Hepatocyte (in vitro differentiated cells): ENCODE measurements at regions not wholly inside any gene's neighbourhood (a gene's known extent, or its start where the extent isn't known, plus 50 kb on each side); places are given as distances from the start of the nearest gene placed in this dataset.

Experiments used
- DNase-seq: peaks from one replicate; pipeline ENCODE4 v3.0.0-alpha.2; 2016; ENCODE audit warnings: low spot score
- H2AFZ ChIP-seq: fragments of 200-600 bp; sonication (generic); 2 replicates; pipeline ENCODE4 v1.6.0; 2016; ENCODE audit warnings: antibody characterized with exemption, mild to moderate bottlenecking
- H3K27ac ChIP-seq: fragments of 200-600 bp; sonication (generic); 2 replicates; pipeline ENCODE4 v1.5.1; 2016; ENCODE audit warnings: mild to moderate bottlenecking
- H3K27me3 ChIP-seq: fragments of 200-600 bp; sonication (generic); 2 replicates; pipeline ENCODE4 v1.6.1; 2016
- H3K36me3 ChIP-seq: fragments of 200-600 bp; sonication (generic); replicated peaks from 2 replicates; pipeline ENCODE4 v1.5.1; 2016; ENCODE audit warnings: low read depth; ENCODE audit not compliant: insufficient read depth
- H3K4me1 ChIP-seq: fragments of 200-600 bp; sonication (generic); 2 replicates; pipeline ENCODE4 v1.5.1; 2016; ENCODE audit warnings: mild to moderate bottlenecking, moderate library complexity; ENCODE audit not compliant: insufficient read depth
- H3K4me2 ChIP-seq: fragments of 200-600 bp; sonication (generic); 2 replicates; pipeline ENCODE4 v1.6.0; 2016
- H3K4me3 ChIP-seq: fragments of 200-600 bp; sonication (generic); 2 replicates; pipeline ENCODE4 v1.5.1; 2016; ENCODE audit warnings: mild to moderate bottlenecking
- H3K79me2 ChIP-seq: fragments of 200-600 bp; sonication (generic); 2 replicates; pipeline ENCODE4 v1.6.0; 2017; ENCODE audit warnings: mild to moderate bottlenecking
- H3K9me2 ChIP-seq: fragments of 200-600 bp; sonication (generic); replicated peaks from 2 replicates; pipeline ENCODE4 v1.6.0; 2017; ENCODE audit warnings: mild to moderate bottlenecking; ENCODE audit not compliant: insufficient read depth
- H3K9me3 ChIP-seq: fragments of 200-600 bp; sonication (generic); 2 replicates; pipeline ENCODE4 v1.5.1; 2016; ENCODE audit warnings: low read depth, mild to moderate bottlenecking
- H4K20me1 ChIP-seq: fragments of 200-600 bp; sonication (generic); 2 replicates; pipeline ENCODE4 v1.6.0; 2016; ENCODE audit warnings: mild to moderate bottlenecking; ENCODE audit not compliant: insufficient read depth, poor library complexity, severe bottlenecking
- EZH2 ChIP-seq: fragments of 200-600 bp; sonication (generic); IDR thresholded peaks from 2 replicates; pipeline ENCODE4 v1.6.1; 2016; ENCODE audit warnings: antibody characterized with exemption, mild to moderate bottlenecking, borderline replicate concordance
- EZH2phosphoT487 ChIP-seq: fragments of 200-600 bp; sonication (generic); IDR thresholded peaks from one replicate; pipeline ENCODE4 v1.6.1; 2018; ENCODE audit warnings: antibody characterized with exemption, mild to moderate bottlenecking, low read depth, moderate library complexity; ENCODE audit not compliant: unreplicated experiment, severe bottlenecking
- WGBS: methylation state at CpG from one replicate; pipeline ENCODE4 v1.1.6; 2016; ENCODE audit warnings: low lambda C conversion rate; ENCODE audit errors: missing lambda C conversion rate; 5-methylcytosine and 5-hydroxymethylcytosine counted together
- TF ChIP-seq, protein P1 (sequence below): fragments of 200-600 bp; sonication (generic); IDR thresholded peaks from 2 replicates; pipeline ENCODE4 v1.5.1; 2016; ENCODE audit warnings: antibody characterized with exemption, mild to moderate bottlenecking; ENCODE audit not compliant: poor library complexity

DNA sequence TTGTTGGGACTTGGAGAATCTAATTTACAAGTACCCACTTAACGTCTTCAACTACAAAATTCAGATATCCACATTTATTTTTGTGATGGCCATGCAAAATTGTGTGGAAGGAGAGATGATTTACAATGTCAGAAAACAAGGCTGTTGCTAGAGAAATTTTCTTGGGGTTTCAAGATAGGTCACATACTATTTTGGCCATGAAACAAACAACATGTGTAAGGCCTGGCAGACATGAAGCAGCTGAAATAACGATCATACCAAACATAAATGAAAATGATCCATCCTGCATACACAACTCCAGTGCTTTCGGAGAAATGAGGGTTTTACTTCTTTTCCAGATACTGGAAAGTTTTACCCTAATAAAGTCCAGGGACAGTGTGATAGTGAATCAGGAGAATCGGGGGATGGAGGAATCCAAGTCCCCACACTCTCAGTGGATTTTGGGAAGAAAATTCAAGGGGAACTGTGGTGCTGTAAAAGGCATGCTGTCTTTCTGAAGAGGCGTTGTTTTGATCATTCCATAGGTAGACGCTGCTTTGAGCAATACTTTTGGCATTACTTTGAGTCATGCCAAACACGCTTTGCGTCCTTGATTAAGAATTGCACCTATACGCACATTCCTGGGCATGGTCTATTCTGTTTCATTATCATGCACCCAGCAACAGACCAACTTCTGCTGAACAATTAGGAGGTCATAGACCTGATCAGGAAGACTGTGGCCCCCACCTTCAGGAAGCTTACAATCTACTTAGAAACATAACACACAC is 79.4 kb downstream of the POU3F3 start:
- Histone ChIP-seq H3K4me3 (no peak overlapping the region), H3K4me1 (no peaks in the 10 kb centered on the region), H3K9me3 (no peaks in the 10 kb centered on the region), H3K9me2 (no peaks in the 10 kb centered on the region), H3K27ac (no peak overlapping the region), H3K4me2 (no peak overlapping the region), H2AFZ (no peak overlapping the region), H4K20me1 (no peaks in the 10 kb centered on the region), H3K79me2 (no peaks in the 10 kb centered on the region), H3K36me3 (no peaks in the 10 kb centered on the region), H3K27me3 (no peaks in the 10 kb centered on the region)
- DNase-seq = no peak
- WGBS = 90% methylated on average over 9 of the region's 9 CpGs
- TF ChIP-seq, protein P1, sequence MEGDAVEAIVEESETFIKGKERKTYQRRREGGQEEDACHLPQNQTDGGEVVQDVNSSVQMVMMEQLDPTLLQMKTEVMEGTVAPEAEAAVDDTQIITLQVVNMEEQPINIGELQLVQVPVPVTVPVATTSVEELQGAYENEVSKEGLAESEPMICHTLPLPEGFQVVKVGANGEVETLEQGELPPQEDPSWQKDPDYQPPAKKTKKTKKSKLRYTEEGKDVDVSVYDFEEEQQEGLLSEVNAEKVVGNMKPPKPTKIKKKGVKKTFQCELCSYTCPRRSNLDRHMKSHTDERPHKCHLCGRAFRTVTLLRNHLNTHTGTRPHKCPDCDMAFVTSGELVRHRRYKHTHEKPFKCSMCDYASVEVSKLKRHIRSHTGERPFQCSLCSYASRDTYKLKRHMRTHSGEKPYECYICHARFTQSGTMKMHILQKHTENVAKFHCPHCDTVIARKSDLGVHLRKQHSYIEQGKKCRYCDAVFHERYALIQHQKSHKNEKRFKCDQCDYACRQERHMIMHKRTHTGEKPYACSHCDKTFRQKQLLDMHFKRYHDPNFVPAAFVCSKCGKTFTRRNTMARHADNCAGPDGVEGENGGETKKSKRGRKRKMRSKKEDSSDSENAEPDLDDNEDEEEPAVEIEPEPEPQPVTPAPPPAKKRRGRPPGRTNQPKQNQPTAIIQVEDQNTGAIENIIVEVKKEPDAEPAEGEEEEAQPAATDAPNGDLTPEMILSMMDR = no peak
- no peak for TF ChIP-seq EZH2phosphoT487
- no peak for TF ChIP-seq EZH2

DNA sequence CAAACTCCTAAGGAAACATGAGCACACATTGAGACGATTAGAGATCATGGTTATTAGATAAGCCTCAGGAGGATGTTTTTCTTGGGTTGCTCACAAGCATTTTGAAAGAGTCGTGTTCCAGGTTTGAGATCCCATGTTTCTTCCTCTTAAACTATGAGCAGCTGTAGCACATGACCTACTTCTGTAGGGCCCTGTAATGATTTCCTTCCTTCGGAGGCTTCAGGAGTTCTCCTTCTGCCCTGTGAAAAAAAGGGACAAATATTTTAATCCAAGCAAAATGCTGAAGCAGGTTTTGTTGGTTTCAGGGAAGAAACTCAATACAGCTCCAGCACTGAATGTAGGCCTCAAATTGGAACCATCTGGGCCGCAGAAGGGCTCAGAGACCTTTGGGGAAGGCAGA is 82.6 kb downstream of the POU3F3 start:
- no peaks in the 10 kb centered on the region for H3K27me3 ChIP-seq
- no peaks in the 10 kb centered on the region for H3K9me3 ChIP-seq
- H3K4me2 ChIP-seq = no peak overlapping the region
- H2AFZ ChIP-seq = no peak overlapping the region
- DNase-seq = no peak
- H3K4me3 ChIP-seq = no peak overlapping the region
- WGBS = 54% methylated on average over 4 of the region's 4 CpGs
- H3K27ac ChIP-seq = no peak overlapping the region
- no peaks in the 10 kb centered on the region for H3K79me2 ChIP-seq
- no peak for TF ChIP-seq EZH2phosphoT487
- TF ChIP-seq, protein P1 = no peak
- TF ChIP-seq EZH2 = no peak
- no peaks in the 10 kb centered on the region for H3K9me2 ChIP-seq
- H3K36me3 ChIP-seq = no peaks in the 10 kb centered on the region
- H4K20me1 ChIP-seq = no peaks in the 10 kb centered on the region
- no peaks in the 10 kb centered on the region for H3K4me1 ChIP-seq

DNA sequence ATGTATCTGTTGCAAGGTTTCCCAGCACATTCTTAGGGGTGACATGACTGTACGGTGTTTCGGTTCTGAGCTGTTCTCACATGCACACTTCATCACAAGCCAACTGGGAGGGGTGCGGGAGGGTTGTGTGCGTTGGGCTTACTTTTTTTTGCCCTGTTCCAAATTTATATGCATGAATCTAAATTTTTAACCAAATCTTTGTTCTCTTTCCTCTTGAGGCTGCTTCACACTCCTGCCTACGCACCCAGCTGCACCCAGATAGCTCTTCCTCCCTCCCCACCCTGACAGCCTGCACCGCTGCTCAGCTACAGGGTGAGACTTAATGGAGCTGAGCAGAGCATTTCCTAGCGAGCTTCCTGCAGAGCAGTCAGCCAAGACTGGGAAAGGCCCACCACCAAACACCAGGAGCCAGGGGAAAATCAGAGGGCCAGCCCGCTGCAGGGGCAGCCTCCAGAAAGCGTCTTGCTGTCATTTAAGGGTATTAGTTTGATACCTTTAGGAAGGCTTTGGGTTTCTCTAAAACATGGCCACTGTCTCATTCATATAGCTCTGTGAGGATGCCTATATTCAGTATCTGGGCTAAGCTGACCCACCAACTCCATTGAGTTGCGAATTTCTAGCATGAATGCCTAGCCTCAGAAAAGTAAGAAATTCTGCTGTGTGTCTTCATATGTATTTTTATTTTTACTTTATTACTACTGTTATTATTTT is 84.5 kb downstream of the POU3F3 start:
- H3K9me2 ChIP-seq = no peaks in the 10 kb centered on the region
- no peak overlapping the region for H2AFZ ChIP-seq
- WGBS = 91% methylated on average over 10 of the region's 10 CpGs
- H4K20me1 ChIP-seq = no peaks in the 10 kb centered on the region
- H3K4me3 ChIP-seq = no peak overlapping the region
- H3K79me2 ChIP-seq = no peaks in the 10 kb centered on the region
- H3K27me3 ChIP-seq = no peaks in the 10 kb centered on the region
- H3K9me3 ChIP-seq = no peaks in the 10 kb centered on the region
- no peak for DNase-seq
- H3K4me2 ChIP-seq = no peak overlapping the region
- TF ChIP-seq EZH2phosphoT487 = no peak
- TF ChIP-seq, protein P1 = no peak
- TF ChIP-seq EZH2 = no peak
- no peak overlapping the region for H3K27ac ChIP-seq
- no peaks in the 10 kb centered on the region for H3K4me1 ChIP-seq
- no peaks in the 10 kb centered on the region for H3K36me3 ChIP-seq
